GM20000 (cell line): ENCODE measurements at regions not wholly inside any gene's neighbourhood (a gene's known extent, or its start where the extent isn't known, plus 50 kb on each side); places are given as distances from the start of the nearest gene placed in this dataset.

ENCODE experiments used
- DNase-seq: peaks from one replicate; pipeline ENCODE4 v3.0.0; 2012; ENCODE audit warnings: low spot score
- TF ChIP-seq, protein P1 (sequence below): IDR thresholded peaks from 2 replicates; pipeline ENCODE4 v1.5.1; 2012; ENCODE audit warnings: mild to moderate bottlenecking, control low read depth; ENCODE audit errors: extremely low read depth, missing control alignments

- TF ChIP-seq, protein P1, sequence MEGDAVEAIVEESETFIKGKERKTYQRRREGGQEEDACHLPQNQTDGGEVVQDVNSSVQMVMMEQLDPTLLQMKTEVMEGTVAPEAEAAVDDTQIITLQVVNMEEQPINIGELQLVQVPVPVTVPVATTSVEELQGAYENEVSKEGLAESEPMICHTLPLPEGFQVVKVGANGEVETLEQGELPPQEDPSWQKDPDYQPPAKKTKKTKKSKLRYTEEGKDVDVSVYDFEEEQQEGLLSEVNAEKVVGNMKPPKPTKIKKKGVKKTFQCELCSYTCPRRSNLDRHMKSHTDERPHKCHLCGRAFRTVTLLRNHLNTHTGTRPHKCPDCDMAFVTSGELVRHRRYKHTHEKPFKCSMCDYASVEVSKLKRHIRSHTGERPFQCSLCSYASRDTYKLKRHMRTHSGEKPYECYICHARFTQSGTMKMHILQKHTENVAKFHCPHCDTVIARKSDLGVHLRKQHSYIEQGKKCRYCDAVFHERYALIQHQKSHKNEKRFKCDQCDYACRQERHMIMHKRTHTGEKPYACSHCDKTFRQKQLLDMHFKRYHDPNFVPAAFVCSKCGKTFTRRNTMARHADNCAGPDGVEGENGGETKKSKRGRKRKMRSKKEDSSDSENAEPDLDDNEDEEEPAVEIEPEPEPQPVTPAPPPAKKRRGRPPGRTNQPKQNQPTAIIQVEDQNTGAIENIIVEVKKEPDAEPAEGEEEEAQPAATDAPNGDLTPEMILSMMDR: no peak
- no peak for DNase-seq
Measured at GRCh38 chr5:82834151-82834550, 243.0 kb downstream of the TMEM167A start.

DNA sequence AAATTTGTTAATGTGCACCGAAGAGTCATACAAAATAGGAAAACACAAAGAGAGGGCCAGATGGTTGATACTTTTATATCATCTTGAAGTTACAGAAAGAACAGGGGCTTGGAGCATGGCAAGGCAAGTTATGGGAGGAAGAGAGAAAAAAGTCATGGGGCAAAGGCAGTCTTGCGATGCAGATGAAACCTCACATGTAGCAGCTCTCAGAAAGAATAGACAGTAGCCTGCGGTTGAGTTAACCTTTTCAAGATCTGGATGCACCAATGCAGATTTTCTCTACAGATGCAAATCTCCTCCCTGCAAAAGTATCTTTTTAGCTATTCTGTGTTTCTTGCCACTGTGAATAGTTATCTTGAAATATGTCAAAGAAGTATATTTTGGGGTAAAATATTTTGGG is 243.9 kb downstream of the TMEM167A start:
- TF ChIP-seq, protein P1: no peak
- DNase-seq: no peak

- TF ChIP-seq, protein P1: no peak
- no peak for DNase-seq
Measured at GRCh38 chr5:82832445-82832844, 244.7 kb downstream of the TMEM167A start.

DNA sequence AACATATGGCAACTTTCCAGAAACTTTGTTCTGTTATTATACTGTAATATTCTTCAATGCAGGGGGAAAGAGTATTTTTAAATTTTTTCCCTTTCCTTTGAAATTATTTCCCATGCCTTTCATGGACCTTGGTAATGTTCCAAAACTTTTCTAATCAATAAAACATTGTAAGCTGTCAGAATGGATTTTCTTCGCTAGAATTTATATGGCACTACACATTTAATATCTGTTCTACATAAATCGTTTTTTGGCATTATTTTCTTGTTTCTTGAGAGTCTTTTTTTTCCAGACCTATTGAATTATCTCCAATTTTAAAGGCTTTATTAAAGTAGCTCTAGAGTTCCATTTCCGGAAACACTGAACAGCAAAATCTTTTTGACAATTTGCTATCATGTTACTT is 249.0 kb downstream of the TMEM167A start:
- TF ChIP-seq, protein P1: no peak
- DNase-seq: no peak

GRCh38 chr5:82827651-82828050 is 249.5 kb downstream of the TMEM167A start:
- TF ChIP-seq, protein P1: no peak
- no peak for DNase-seq

DNA sequence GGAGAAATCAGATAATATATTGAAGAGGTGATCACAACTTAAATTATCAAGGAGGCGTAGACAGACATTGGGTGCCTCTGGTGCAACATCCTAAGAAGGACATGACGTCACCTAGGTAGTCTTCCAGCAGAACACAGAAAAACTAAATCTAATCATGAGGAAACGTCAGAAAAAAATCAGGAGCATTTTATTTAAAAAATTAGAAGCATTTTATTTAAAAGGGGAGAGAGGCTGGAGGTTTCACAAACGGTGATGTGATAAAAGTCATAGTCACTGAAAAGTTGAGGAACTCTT is 254.6 kb downstream of the TMEM167A start:
- DNase-seq: no peak
- TF ChIP-seq, protein P1: no peak

GRCh38 chr5:82821846-82822633 is 255.2 kb downstream of the TMEM167A start:
- TF ChIP-seq, protein P1: no peak
- DNase-seq: no peak
